Stimulated activated CD8-positive, alpha-beta memory T cell treated with anti-CD3 and anti-CD28 coated beads, Interleukin-4, amount 100 ng/mL, for 48 hours (primary cell): ENCODE measurements at regions not wholly inside any gene's neighbourhood (a gene's known extent, or its start where the extent isn't known, plus 50 kb on each side); places are given as distances from the start of the nearest gene placed in this dataset.
A peak's percentile ranks its signal among the peaks of the same experiment; 100 is the strongest.

Source experiments
- DNase-seq: peaks from one replicate; pipeline ENCODE4 v3.0.0-alpha.2; 2020

- no peak for DNase-seq
Measured at GRCh38 chr1:232474826-232475225, 155.1 kb downstream of the SIPA1L2 start.

- no peak for DNase-seq
Measured at GRCh38 chr1:232473900-232474299, 156.0 kb downstream of the SIPA1L2 start.

GRCh38 chr1:232473324-232473723, 156.6 kb downstream of the SIPA1L2 start:
- no peak for DNase-seq

- no peak for DNase-seq
Measured at GRCh38 chr1:232472485-232473041, 157.4 kb downstream of the SIPA1L2 start.

GRCh38 chr1:232471250-232471649, 158.7 kb downstream of the SIPA1L2 start:
- DNase-seq = no peak

GRCh38 chr1:232470711-232471110, 159.2 kb downstream of the SIPA1L2 start:
- DNase-seq = no peak

GRCh38 chr1:232468249-232468648, 161.7 kb downstream of the SIPA1L2 start:
- no peak for DNase-seq

- DNase-seq = no peak
Measured at GRCh38 chr1:232467073-232467760, 162.7 kb downstream of the SIPA1L2 start.

- no peak for DNase-seq
Measured at GRCh38 chr1:232464325-232464724, 165.6 kb downstream of the SIPA1L2 start.

GRCh38 chr1:232463225-232463624, 166.7 kb downstream of the SIPA1L2 start:
- no peak for DNase-seq

GRCh38 chr1:232462213-232462612, 167.7 kb downstream of the SIPA1L2 start:
- DNase-seq = no peak

GRCh38 chr1:232459826-232460225, 170.1 kb downstream of the SIPA1L2 start:
- no peak for DNase-seq

- no peak for DNase-seq
Measured at GRCh38 chr1:232459087-232459486, 170.8 kb downstream of the SIPA1L2 start.

- DNase-seq = peak; percentile 28
Measured at GRCh38 chr1:232457595-232457994, 172.3 kb downstream of the SIPA1L2 start.

GRCh38 chr1:232456714-232457113, 173.2 kb downstream of the SIPA1L2 start:
- no peak for DNase-seq

GRCh38 chr1:232454227-232454886, 175.6 kb downstream of the SIPA1L2 start:
- DNase-seq = no peak

GRCh38 chr1:232452736-232453440, 177.0 kb downstream of the SIPA1L2 start:
- DNase-seq = no peak

GRCh38 chr1:232452117-232452516, 177.8 kb downstream of the SIPA1L2 start:
- DNase-seq = no peak

- no peak for DNase-seq
Measured at GRCh38 chr1:232451506-232451905, 178.4 kb downstream of the SIPA1L2 start.

GRCh38 chr1:232450615-232451014, 179.3 kb downstream of the SIPA1L2 start:
- DNase-seq = no peak

GRCh38 chr1:232447125-232447524, 182.8 kb downstream of the SIPA1L2 start:
- no peak for DNase-seq

GRCh38 chr1:232445361-232446106, 184.4 kb downstream of the SIPA1L2 start:
- DNase-seq = no peak

- no peak for DNase-seq
Measured at GRCh38 chr1:232443372-232443771, 186.6 kb downstream of the SIPA1L2 start.
